HepG2 (cell line): ENCODE measurements at regions not wholly inside any gene's neighbourhood (a gene's known extent, or its start where the extent isn't known, plus 50 kb on each side); places are given as distances from the start of the nearest gene placed in this dataset.

ENCODE experiments used
- ATAC-seq: fragments of 200-7000 bp; cut with Tn5 transposase; 3 replicates; pipeline ENCODE4 v1.9.1; 2020; ENCODE audit warnings: mild to moderate bottlenecking, moderate library complexity
- BruUV-seq: library from RNA; stranded (reverse); fragments of 400-500 nt; replicated peaks from 2 replicates; lab custom pipeline; 2021; lab: Mats Ljungman, UMichigan
- CTCF ChIA-PET: fragments of 300-600 bp; formaldehyde crosslinking; extraction: SDS; loops from one replicate; lab custom pipeline; 2021; ENCODE audit warnings: low total read pairs, inconsistent platforms, low intra/inter-chr PET ratio; lab: Yijun Ruan, JAX
- POLR2A ChIA-PET: fragments of 350-600 bp; sonication (Branson Sonifier 250); formaldehyde crosslinking; loops from one replicate; lab custom pipeline; 2020; ENCODE audit warnings: antibody characterized with exemption, inconsistent platforms; lab: Yijun Ruan, JAX
- DNase-seq: peaks from one replicate; pipeline ENCODE4 v3.0.0-alpha.2; 2015; ENCODE audit warnings: low spot score
- FAIRE-seq: peaks from 3 replicates; lab custom pipeline; 2011; peaks lifted over from hg19 to GRCh38; lab: Jason Lieb, UNC
- H2AFZ ChIP-seq: one replicate; pipeline ENCODE4 v1.6.1; 2011; ENCODE audit warnings: low read length, inconsistent platforms
- H3K27ac ChIP-seq: fragments of 300-600 bp; 3 replicates; pipeline ENCODE4 v1.8.0; 2011; ENCODE audit warnings: mixed run types, mild to moderate bottlenecking, mixed read lengths, low read length, inconsistent platforms; ENCODE audit not compliant: insufficient read depth; ENCODE audit errors: extremely low read length
- H3K27me3 ChIP-seq, 2 experiments: fragments of 200-600 bp in 1 of 2; 2 replicates in 1 of 2; 3 replicates in 1 of 2; pipeline versions ENCODE4 v1.6.0 to v1.8.0; 2011; ENCODE audit warnings: low read length in 2 of 2, mild to moderate bottlenecking in 2 of 2, moderate library complexity in 2 of 2, inconsistent platforms in 1 of 2; ENCODE audit not compliant: insufficient read depth in 2 of 2, control insufficient read depth in 1 of 2
- H3K36me3 ChIP-seq, 2 experiments: fragments of 200-600 bp in 1 of 2; replicated peaks in 1 of 2; 2 replicates in 1 of 2; 3 replicates in 1 of 2; pipeline versions ENCODE4 v1.5.1 to v1.8.0; 2011; ENCODE audit warnings: low read length in 2 of 2, inconsistent platforms in 1 of 2; ENCODE audit not compliant: insufficient read depth in 2 of 2, control insufficient read depth in 1 of 2
- H3K4me1 ChIP-seq: 2 replicates; pipeline ENCODE4 v1.5.1; 2012; ENCODE audit warnings: low read length, inconsistent platforms; ENCODE audit not compliant: insufficient read depth
- H3K4me2 ChIP-seq: 2 replicates; pipeline ENCODE4 v1.6.0; 2011; ENCODE audit warnings: low read depth, low read length, inconsistent platforms
- H3K4me3 ChIP-seq, 3 experiments: fragments of 200-600 bp in 1 of 3; sonication (generic), shearing (Covaris generic) in 1 of 3; replicated peaks in 1 of 3; 2 replicates each; pipeline ENCODE4 v1.5.1; 2011 to 2016; ENCODE audit warnings: low read length in 3 of 3, inconsistent platforms in 2 of 3, low read depth in 2 of 3, mild to moderate bottlenecking in 2 of 3, control low read depth in 1 of 3, mixed read lengths in 1 of 3; ENCODE audit not compliant: insufficient read depth in 1 of 3
- H3K79me2 ChIP-seq: one replicate; pipeline ENCODE4 v1.6.1; 2011; ENCODE audit warnings: low read length, inconsistent platforms; ENCODE audit not compliant: insufficient read depth
- H3K9ac ChIP-seq: 2 replicates; pipeline ENCODE4 v1.6.0; 2011; ENCODE audit warnings: mild to moderate bottlenecking, low read depth, low read length, inconsistent platforms; ENCODE audit not compliant: insufficient read depth
- H3K9me3 ChIP-seq: 2 replicates; pipeline ENCODE4 v1.5.1; 2012; ENCODE audit warnings: mild to moderate bottlenecking, low read length
- H4K20me1 ChIP-seq: 2 replicates; pipeline ENCODE4 v1.6.0; 2011; ENCODE audit warnings: inconsistent platforms, mild to moderate bottlenecking, low read length, moderate library complexity; ENCODE audit not compliant: insufficient read depth
- AKAP8 ChIP-seq: sonication (generic); formaldehyde crosslinking; IDR thresholded peaks from 2 replicates; pipeline ENCODE4 v1.5.1; 2020; ENCODE audit warnings: mild to moderate bottlenecking, missing genetic modification reagents
- NR2F1 ChIP-seq, 2 experiments: fragments of 450-650 bp in 1 of 2; formaldehyde crosslinking in 1 of 2; IDR thresholded peaks; 2 replicates each; pipeline versions ENCODE4 v1.5.0 to v1.6.1; 2016 to 2020; ENCODE audit warnings: mild to moderate bottlenecking in 1 of 2, missing compliant biosample characterization in 1 of 2, missing genetic modification reagents in 1 of 2, moderate library complexity in 1 of 2
- RERE ChIP-seq: IDR thresholded peaks from 2 replicates; pipeline ENCODE4 v1.6.1; 2016; ENCODE audit warnings: low read depth, missing genetic modification reagents, missing compliant biosample characterization
- WIZ ChIP-seq: sonication (generic); formaldehyde crosslinking; IDR thresholded peaks from 2 replicates; pipeline ENCODE4 v1.5.1; 2020; ENCODE audit warnings: mild to moderate bottlenecking, missing genetic modification reagents
- ZBED4 ChIP-seq: sonication (generic); formaldehyde crosslinking; IDR thresholded peaks from 2 replicates; pipeline ENCODE4 v1.4.0; 2020; ENCODE audit warnings: missing genetic modification reagents, borderline replicate concordance
- ZMYM3 ChIP-seq: sonication (generic); formaldehyde crosslinking; IDR thresholded peaks from 2 replicates; pipeline ENCODE4 v1.5.1; 2020; ENCODE audit warnings: mild to moderate bottlenecking, missing genetic modification reagents
- WGBS: methylation state at CpG from one replicate; pipeline ENCODE4 v1.1.6; 2017; ENCODE audit warnings: low lambda C conversion rate; 5-methylcytosine and 5-hydroxymethylcytosine counted together
- in situ Hi-C: cut with HindIII; loops from 2 replicates; pipeline ENCODE4 v1.10.0; 2017; ENCODE audit warnings: low pct_unique_long_range_greater_than_20kb; ENCODE audit not compliant: extremely low pct_ligation_motif_present
- intact Hi-C: fragments of 100-400 bp; cut with micrococcal nuclease; formaldehyde crosslinking; loops from one replicate; pipeline ENCODE4 v1.10.0; 2022; ENCODE audit not compliant: unreplicated experiment
- TF ChIP-seq, protein P1 (sequence below), 2 experiments: sonication (generic) in 1 of 2; formaldehyde crosslinking in 1 of 2; IDR thresholded peaks; 2 replicates each; pipeline versions ENCODE4 v1.4.0 to v1.6.1; 2016 to 2020; ENCODE audit warnings: borderline replicate concordance in 1 of 2, low read depth in 1 of 2, mild to moderate bottlenecking in 1 of 2, missing genetic modification reagents in 1 of 2

- Histone ChIP-seq H3K9ac (no peak overlapping the region), H3K36me3 (no peaks in the 10 kb centered on the region), H3K9me3 (no peaks in the 10 kb centered on the region), H3K27me3 (peaks cover 0 to 12% of the 10 kb centered on the region in 2 experiments; a peak in 1 of 5 replicates), H3K27ac (no peak overlapping the region), H4K20me1 (no peaks in the 10 kb centered on the region), H2AFZ (no peak overlapping the region), H3K4me1 (no peaks in the 10 kb centered on the region), H3K4me3 (no peak overlapping the region), H3K4me2 (no peak overlapping the region), H3K79me2 (no peaks in the 10 kb centered on the region)
- no TSS peak for BruUV-seq
- DNase-seq (no peak), FAIRE-seq (no peak), ATAC-seq (no peak)
- CTCF ChIA-PET: no interaction called here
- intact Hi-C loops: no loop called here
- in situ Hi-C loops: no loop called here
- WGBS: 14% methylated on average over 4 of the region's 4 CpGs
- POLR2A ChIA-PET: no interaction called here
- TF ChIP-seq ZBED4 (CRISPR knock-in tag): no peak
- TF ChIP-seq WIZ (CRISPR knock-in tag): no peak
- no peak for TF ChIP-seq NR2F1 (CRISPR knock-in tag; IDR thresholded peaks at IDR 0.05)
- TF ChIP-seq, protein P1, sequence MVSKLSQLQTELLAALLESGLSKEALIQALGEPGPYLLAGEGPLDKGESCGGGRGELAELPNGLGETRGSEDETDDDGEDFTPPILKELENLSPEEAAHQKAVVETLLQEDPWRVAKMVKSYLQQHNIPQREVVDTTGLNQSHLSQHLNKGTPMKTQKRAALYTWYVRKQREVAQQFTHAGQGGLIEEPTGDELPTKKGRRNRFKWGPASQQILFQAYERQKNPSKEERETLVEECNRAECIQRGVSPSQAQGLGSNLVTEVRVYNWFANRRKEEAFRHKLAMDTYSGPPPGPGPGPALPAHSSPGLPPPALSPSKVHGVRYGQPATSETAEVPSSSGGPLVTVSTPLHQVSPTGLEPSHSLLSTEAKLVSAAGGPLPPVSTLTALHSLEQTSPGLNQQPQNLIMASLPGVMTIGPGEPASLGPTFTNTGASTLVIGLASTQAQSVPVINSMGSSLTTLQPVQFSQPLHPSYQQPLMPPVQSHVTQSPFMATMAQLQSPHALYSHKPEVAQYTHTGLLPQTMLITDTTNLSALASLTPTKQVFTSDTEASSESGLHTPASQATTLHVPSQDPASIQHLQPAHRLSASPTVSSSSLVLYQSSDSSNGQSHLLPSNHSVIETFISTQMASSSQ (IDR thresholded peaks at IDR 0.05; ENCODE audit: low read depth): no peak
- TF ChIP-seq, protein P1 (CRISPR knock-in tag; IDR thresholded peaks at IDR 0.05; ENCODE audit: borderline replicate concordance): no peak
- TF ChIP-seq ZMYM3: no peak
- TF ChIP-seq RERE (CRISPR knock-in tag): no peak
- no peak for TF ChIP-seq AKAP8 (CRISPR knock-in tag)
These were observed 203.3 kb downstream of the CYLD start for GRCh38 chr16:50945171-50945570.
